CD14-positive monocyte (primary cell): ENCODE measurements at regions not wholly inside any gene's neighbourhood (a gene's known extent, or its start where the extent isn't known, plus 50 kb on each side); places are given as distances from the start of the nearest gene placed in this dataset.

Experiments used
- DNase-seq, 3 donors: peaks; one replicate each; pipeline ENCODE4 v3.0.0-alpha.2; 2011 to 2022
- H2AFZ ChIP-seq: 2 replicates; pipeline ENCODE4 v1.6.0; 2012; ENCODE audit warnings: mild to moderate bottlenecking, low read depth, low read length, inconsistent platforms; ENCODE audit not compliant: insufficient read depth, poor library complexity, severe bottlenecking
- H3K27ac ChIP-seq, 2 donors: 1 replicate in 1 of 2; 2 replicates in 1 of 2; pipeline ENCODE4 v1.5.1; 2012 to 2013; ENCODE audit warnings: low read length in 2 of 2, control low read depth in 1 of 2, inconsistent platforms in 1 of 2, low read depth in 1 of 2, mild to moderate bottlenecking in 1 of 2
- H3K27me3 ChIP-seq, 2 donors: one replicate each; pipeline versions ENCODE4 v1.6.0 to v1.6.1; 2011 to 2013; ENCODE audit warnings: low read length in 2 of 2; ENCODE audit not compliant: control insufficient read depth in 2 of 2, insufficient read depth in 2 of 2
- H3K36me3 ChIP-seq, 2 donors: replicated peaks in 1 of 2; 1 replicate in 1 of 2; 2 replicates in 1 of 2; pipeline versions ENCODE4 v1.5.1 to v1.6.1; 2012 to 2013; ENCODE audit warnings: low read length in 2 of 2, control low read depth in 1 of 2, inconsistent platforms in 1 of 2, mild to moderate bottlenecking in 1 of 2; ENCODE audit not compliant: insufficient read depth in 2 of 2, control insufficient read depth in 1 of 2
- H3K4me1 ChIP-seq, 2 donors: 1 replicate in 1 of 2; 2 replicates in 1 of 2; pipeline versions ENCODE4 v1.5.1 to v1.6.1; 2012 to 2013; ENCODE audit warnings: low read length in 2 of 2, control low read depth in 1 of 2, inconsistent platforms in 1 of 2, mild to moderate bottlenecking in 1 of 2, moderate library complexity in 1 of 2; ENCODE audit not compliant: insufficient read depth in 2 of 2, control insufficient read depth in 1 of 2
- H3K4me2 ChIP-seq: replicated peaks from 2 replicates; pipeline ENCODE3; 2012; ENCODE audit warnings: low read length, moderate library complexity, mild to moderate bottlenecking; ENCODE audit not compliant: poor library complexity, severe bottlenecking; ENCODE audit errors: extremely low read depth
- H3K4me3 ChIP-seq, 3 experiments: fragments of 200-600 bp in 1 of 3; sonication (generic) in 1 of 3; replicated peaks in 1 of 3; 1 replicate in 2 of 3; 2 replicates in 1 of 3; pipeline ENCODE4 v1.5.1; 2011 to 2013; ENCODE audit warnings: low read length in 3 of 3, mild to moderate bottlenecking in 3 of 3, control low read depth in 2 of 3, low read depth in 2 of 3, inconsistent platforms in 1 of 3, moderate library complexity in 1 of 3
- H3K79me2 ChIP-seq: 2 replicates; pipeline ENCODE4 v1.6.0; 2012; ENCODE audit warnings: mild to moderate bottlenecking, control low read depth, inconsistent platforms, low read length, moderate library complexity; ENCODE audit not compliant: insufficient read depth
- H3K9ac ChIP-seq: 2 replicates; pipeline ENCODE4 v1.6.0; 2017; ENCODE audit warnings: low read length, mild to moderate bottlenecking; ENCODE audit not compliant: insufficient read depth, poor library complexity, severe bottlenecking
- H3K9me3 ChIP-seq, 2 donors: replicated peaks in 1 of 2; 1 replicate in 1 of 2; 2 replicates in 1 of 2; pipeline versions ENCODE4 v1.5.1 to v1.6.1; 2012 to 2013; ENCODE audit warnings: low read length in 2 of 2, control low read depth in 1 of 2; ENCODE audit not compliant: control insufficient read depth in 1 of 2, insufficient read depth in 1 of 2
- H4K20me1 ChIP-seq: 2 replicates; pipeline ENCODE4 v1.6.0; 2012; ENCODE audit warnings: mild to moderate bottlenecking, low read length, control low read depth, moderate library complexity; ENCODE audit not compliant: insufficient read depth
- H3K27ac Mint-ChIP-seq, 7 donors: one replicate each; pipeline ENCODE4 v1.8.0; 2020; ENCODE audit warnings: mild to moderate bottlenecking in 7 of 7, mixed read lengths in 7 of 7, moderate library complexity in 6 of 7, inconsistent platforms in 2 of 7
- H3K27me3 Mint-ChIP-seq, 3 donors: one replicate each; pipeline ENCODE4 v1.8.0; 2021 to 2022; ENCODE audit warnings: low read depth in 3 of 3, mild to moderate bottlenecking in 3 of 3, mixed read lengths in 3 of 3, moderate library complexity in 3 of 3, inconsistent platforms in 1 of 3
- H3K36me3 Mint-ChIP-seq, 2 donors: one replicate each; pipeline ENCODE4 v1.8.0; 2020; ENCODE audit warnings: mixed read lengths in 2 of 2, inconsistent platforms in 1 of 2, mild to moderate bottlenecking in 1 of 2
- H3K4me1 Mint-ChIP-seq: one replicate; pipeline ENCODE4 v1.8.0; 2020; ENCODE audit warnings: mild to moderate bottlenecking, mixed read lengths
- H3K4me3 Mint-ChIP-seq, 2 donors: one replicate each; pipeline ENCODE4 v1.8.0; 2020; ENCODE audit warnings: mild to moderate bottlenecking in 2 of 2, mixed read lengths in 2 of 2, moderate library complexity in 1 of 2
- H3K9me3 Mint-ChIP-seq, 7 donors: one replicate each; pipeline ENCODE4 v1.8.0; 2020 to 2022; ENCODE audit warnings: mixed read lengths in 7 of 7, mild to moderate bottlenecking in 6 of 7, moderate library complexity in 6 of 7, inconsistent platforms in 2 of 7
- CTCF ChIP-seq: fragments of 200-600 bp; IDR thresholded peaks from one replicate; pipeline ENCODE4 v1.8.0; 2022; ENCODE audit warnings: antibody characterized with exemption, mild to moderate bottlenecking
- WGBS: methylation state at CpG from one replicate; pipeline ENCODE4 v1.1.5; 2013; ENCODE audit warnings: missing lambda C conversion rate; ENCODE audit not compliant: insufficient coverage; 5-methylcytosine and 5-hydroxymethylcytosine counted together
- intact Hi-C, 2 donors: fragments of 100-400 bp; cut with micrococcal nuclease; formaldehyde crosslinking; loops; one replicate each; pipeline versions ENCODE4 v1.15.0 to v1.15.1; 2023

DNA sequence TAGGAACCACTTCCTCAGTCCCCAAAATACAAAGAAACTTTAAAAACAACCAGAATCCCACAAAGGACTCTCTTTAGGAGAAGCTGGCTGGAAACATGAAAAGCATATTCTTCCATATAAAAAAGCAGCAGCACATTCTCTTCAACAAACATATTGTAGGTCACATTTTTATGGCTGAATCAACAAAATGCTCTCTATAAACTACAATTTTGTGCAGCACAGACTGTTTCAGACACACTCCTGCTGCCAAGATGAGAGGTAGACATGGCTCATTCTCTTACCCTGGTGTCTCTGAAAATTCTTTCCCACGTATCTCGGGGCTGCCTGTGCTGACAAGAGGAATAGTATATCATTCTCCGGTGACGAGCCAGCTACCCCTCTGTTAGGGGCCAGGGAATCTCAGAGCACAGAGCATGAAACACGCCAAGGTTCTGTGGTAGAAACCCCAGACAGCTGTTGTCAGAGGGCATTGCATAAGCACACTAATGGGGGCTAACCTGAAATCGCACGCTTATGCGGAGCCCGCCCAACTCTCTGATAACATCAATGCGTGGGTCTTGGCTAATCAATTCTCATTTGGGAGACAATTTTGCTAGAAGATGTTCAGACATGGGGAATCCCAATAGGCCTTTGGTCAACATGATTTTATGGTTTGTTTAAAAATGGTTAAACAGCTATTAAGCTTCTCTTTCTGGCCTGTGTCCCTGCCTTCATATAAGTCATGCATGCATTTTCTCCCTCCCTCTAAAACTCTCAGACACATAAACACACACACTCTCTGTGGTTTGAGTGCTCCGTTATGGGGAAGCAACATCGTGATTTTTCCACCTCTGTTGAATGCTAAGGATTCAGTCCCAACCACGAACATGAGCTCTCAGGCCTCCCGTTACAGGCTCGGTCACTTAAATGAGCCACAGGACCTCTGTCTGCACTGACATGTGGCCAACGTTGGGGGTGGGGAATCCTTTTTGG is 177.5 kb downstream of the INO80D start:
- H3K4me1 Mint-ChIP-seq: no peaks in the 10 kb centered on the region
- Histone ChIP-seq H3K4me2 (no peak overlapping the region), H3K79me2 (no peaks in the 10 kb centered on the region), H3K36me3 (no peaks in the 10 kb centered on the region), H3K27me3 (peaks cover 0 to 4% of the 10 kb centered on the region in 2 donors), H3K4me3 (no peak overlapping the region), H3K27ac (no peak overlapping the region), H3K9ac (no peak overlapping the region), H2AFZ (no peak overlapping the region), H3K9me3 (no peaks in the 10 kb centered on the region), H3K4me1 (no peaks in the 10 kb centered on the region), H4K20me1 (no peaks in the 10 kb centered on the region)
- H3K36me3 Mint-ChIP-seq: no peaks in the 10 kb centered on the region
- H3K4me3 Mint-ChIP-seq: no peak overlapping the region
- WGBS: 93% methylated on average over 12 of the region's 16 CpGs
- intact Hi-C loops: no loop called here
- H3K9me3 Mint-ChIP-seq: peaks cover 0 to 3% (median 0%) of the 10 kb centered on the region in 7 donors
- H3K27ac Mint-ChIP-seq: no peak overlapping the region
- no peak for TF ChIP-seq CTCF
- H3K27me3 Mint-ChIP-seq: peaks cover under 1 to 10% (median 8%) of the 10 kb centered on the region in 3 donors
- no peak for DNase-seq

DNA sequence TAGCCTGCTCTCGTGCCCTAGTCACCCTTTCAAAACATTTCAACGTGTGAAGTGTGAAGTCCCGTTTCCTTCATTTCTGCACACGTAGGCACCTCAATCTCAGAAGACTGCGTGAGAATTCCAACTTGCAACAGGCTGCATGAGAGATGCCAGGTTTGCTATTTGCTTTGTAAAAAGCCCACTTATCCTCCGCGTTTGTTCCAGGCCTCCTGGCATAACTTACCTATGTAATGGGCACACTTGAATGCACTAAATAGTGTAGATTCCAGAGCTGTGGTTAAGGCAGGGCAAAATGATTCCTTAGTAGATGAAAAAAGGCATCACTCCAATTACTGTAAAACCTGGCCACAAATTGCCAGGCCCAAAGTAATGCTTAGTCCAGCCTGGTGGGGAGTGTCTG is 179.6 kb downstream of the INO80D start:
- no peak for TF ChIP-seq CTCF
- H3K27ac ChIP-seq: no peak overlapping the region
- DNase-seq: no peak
- no peak overlapping the region for H2AFZ ChIP-seq
- Mint-ChIP-seq H3K27ac (no peak overlapping the region), H3K4me3 (no peak overlapping the region), H3K9me3 (no peaks in the 10 kb centered on the region), H3K4me1 (no peaks in the 10 kb centered on the region), H3K27me3 (peaks cover 3 to 10% (median 8%) of the 10 kb centered on the region in 3 donors), H3K36me3 (no peaks in the 10 kb centered on the region)
- H3K9ac ChIP-seq: no peak overlapping the region
- H3K27me3 ChIP-seq: peaks cover 0 to 4% of the 10 kb centered on the region in 2 donors
- H3K4me3 ChIP-seq: no peak overlapping the region
- H4K20me1 ChIP-seq: no peaks in the 10 kb centered on the region
- H3K36me3 ChIP-seq: no peaks in the 10 kb centered on the region
- no peak overlapping the region for H3K4me2 ChIP-seq
- 97% methylated on average over 5 of the region's 7 CpGs for WGBS
- no peaks in the 10 kb centered on the region for H3K79me2 ChIP-seq
- no peaks in the 10 kb centered on the region for H3K4me1 ChIP-seq
- intact Hi-C loops: no loop called here
- H3K9me3 ChIP-seq: no peaks in the 10 kb centered on the region
